Hematopoietic multipotent progenitor cell treated with erythropoietin and hydrocortisone succinate and interleukin-3 and kit ligand, for 8 days (in vitro differentiated cells): ENCODE measurements at regions not wholly inside any gene's neighbourhood (a gene's known extent, or its start where the extent isn't known, plus 50 kb on each side); places are given as distances from the start of the nearest gene placed in this dataset.

Experiments used
- DNase-seq: peaks from one replicate; pipeline ENCODE4 v3.0.0-alpha.2; 2015

DNA sequence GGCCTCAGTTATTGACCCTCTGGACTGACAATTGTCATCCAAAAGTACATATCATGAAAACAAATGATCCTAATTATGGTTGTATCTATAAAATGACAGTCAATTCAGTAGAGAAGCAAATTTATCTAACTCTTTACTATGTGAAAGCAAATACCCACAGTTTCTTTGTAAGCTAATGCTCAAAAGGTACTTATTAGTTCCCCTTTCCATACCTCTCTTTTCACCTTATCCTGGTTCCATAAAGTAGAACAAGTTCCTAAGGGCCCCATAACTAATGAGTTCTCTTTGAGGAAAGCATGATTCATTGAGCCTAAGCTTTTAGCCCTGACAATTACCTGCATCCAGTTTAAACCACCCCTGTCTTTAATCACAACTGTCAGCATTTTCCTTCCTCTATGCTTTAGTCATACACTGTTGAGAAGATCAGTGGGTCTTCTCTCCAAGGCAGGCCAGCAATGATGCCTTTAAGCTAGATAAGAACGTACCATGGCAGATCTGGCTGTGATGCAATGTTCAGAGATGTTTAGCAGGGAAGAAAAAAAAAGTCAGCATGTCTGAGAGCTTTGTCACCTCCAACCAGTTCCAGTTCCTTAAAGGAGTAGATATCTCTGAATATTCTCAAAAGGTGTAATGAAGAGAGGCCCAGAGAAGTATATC lies 179.7 kb upstream of the RASGEF1B start:
- no peak for DNase-seq

DNA sequence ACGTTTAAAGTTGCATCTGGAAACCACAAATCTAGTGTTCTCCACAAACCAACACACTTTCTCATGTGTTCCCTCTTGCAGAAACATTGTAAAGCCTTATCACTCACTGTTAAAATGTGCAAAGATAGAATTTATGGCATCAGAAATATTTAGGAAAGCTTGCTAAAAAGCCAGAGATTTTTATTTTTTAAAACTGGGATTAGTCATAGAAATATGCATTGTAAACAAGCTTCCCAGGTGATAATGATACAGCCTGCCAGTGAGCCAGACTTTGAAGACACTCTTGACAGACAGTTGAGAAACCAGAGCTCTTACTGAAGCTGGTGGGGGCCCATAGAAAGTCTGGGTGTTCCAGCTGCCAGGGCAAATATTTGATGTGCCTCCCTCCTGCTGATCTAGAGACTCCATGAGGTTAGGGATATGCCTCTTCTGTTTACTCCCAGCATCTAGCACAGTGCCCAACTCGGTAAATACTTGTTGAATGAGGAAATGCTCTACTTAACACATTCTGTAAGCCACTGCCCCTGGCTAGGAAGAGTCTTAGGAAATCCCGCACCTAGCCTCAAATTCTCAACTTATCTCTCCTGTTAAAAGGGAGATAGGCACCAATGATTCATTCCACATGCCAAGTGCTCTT lies 179.0 kb upstream of the RASGEF1B start:
- no peak for DNase-seq

- DNase-seq = no peak
Measured at GRCh38 chr4:81648576-81649275, 177.0 kb upstream of the RASGEF1B start.

DNA sequence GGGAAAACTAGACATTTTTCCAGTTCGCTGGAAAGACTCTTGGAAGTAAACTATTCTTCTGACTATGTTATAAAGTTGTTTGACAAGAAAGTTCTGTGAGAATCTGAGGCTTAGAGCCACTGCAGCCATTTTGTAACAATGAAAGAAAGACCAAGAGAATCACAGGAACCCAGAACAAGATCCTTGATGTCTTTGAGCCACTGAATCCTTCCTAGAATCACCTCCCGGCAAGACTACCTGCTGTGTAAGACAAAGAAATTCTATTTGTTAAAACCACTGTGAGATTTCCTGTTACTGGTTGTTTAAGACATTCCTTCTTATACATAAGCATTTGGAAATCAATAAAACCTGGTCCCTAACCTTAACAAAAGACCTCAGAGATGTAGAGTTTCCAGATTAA lies 175.7 kb upstream of the RASGEF1B start:
- DNase-seq = no peak

GRCh38 chr4:81642543-81642942 lies 170.8 kb upstream of the RASGEF1B start:
- DNase-seq = no peak

GRCh38 chr4:81639248-81639647 lies 167.5 kb upstream of the RASGEF1B start:
- DNase-seq = no peak

DNA sequence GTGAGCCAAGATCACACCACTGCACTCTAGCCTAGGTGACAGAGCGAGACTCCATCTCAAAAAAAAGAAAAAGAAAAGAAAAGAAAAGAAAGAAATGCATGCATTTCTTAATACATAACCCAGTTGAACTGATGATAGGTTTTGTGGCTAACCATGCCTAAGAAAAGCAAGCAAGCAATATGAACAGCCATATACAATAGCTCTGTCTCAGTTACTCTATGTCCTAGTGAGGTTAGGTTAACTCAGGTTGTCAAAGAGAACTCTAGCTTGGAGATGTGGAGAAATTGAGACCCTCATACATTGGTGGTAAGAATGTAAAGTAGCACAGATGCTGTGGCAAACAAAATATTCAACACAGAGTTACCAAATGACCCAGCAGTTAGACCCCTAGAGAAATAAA lies 167.0 kb upstream of the RASGEF1B start:
- DNase-seq = no peak

DNA sequence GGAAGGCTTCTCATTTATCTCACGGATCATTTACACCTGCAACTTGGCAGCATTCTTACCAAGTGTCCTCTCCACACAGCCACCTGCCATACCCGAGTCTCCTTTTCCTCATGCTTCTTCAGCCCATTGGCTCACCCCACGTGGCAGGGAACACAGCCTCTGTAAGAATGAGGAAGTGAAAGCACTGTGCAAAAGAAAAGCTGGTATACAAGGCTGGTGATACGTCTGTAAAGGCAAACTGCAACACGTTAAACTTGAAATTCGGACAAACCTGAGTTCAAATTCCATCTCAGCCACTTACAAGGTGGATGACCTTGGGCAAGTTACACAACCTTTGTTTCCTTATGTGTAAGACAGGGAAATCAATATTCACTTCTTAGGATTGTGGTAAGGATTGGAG lies 164.0 kb upstream of the RASGEF1B start:
- DNase-seq = peak; percentile 15

- no peak for DNase-seq
Measured at GRCh38 chr4:81634766-81635549, 163.3 kb upstream of the RASGEF1B start.

DNA sequence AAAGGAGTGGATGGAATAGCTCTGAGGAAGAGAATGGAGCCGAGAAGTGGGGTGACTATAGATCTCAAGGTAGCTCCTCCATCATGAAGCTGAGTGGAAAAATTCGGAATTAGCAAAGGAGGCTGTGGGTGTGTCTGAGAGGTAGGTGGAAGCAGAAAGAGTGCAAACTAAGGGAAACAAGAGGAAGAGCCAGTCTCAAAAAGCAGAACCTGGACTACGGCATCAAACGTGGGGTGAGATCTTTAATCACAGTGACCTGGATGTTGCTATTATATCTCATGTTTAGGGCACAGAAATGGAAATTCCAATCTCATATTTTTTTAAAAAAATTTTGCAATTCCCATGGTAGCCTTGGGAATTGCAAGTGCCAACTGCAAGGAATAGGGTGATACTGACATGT lies 162.5 kb upstream of the RASGEF1B start:
- no peak for DNase-seq

- no peak for DNase-seq
Measured at GRCh38 chr4:81632581-81633299, 161.0 kb upstream of the RASGEF1B start.

DNA sequence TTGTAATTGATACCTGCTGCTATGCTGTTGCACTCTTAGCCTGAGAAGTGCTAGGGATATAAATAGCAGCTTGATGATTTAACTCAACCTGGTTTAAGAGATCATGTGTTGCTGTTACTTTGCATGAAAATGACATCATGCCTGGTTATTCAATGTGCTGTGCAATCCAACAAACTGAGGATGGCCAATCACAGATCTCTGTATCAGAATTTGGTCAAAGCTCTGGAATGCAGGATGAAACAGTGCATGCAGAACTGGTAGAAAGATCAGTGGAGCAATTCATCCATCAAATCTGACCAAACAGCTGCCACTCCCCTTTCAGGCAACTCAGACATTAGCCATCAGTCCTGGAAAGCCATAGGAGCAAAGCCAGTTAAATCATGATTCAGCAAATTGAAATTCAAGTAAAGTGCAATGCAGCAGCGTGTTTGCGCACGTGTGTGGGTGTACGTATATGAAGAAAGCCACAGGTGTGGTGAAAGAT lies 160.3 kb upstream of the RASGEF1B start:
- no peak for DNase-seq

- DNase-seq = no peak
Measured at GRCh38 chr4:81629366-81629765, 157.7 kb upstream of the RASGEF1B start.

DNA sequence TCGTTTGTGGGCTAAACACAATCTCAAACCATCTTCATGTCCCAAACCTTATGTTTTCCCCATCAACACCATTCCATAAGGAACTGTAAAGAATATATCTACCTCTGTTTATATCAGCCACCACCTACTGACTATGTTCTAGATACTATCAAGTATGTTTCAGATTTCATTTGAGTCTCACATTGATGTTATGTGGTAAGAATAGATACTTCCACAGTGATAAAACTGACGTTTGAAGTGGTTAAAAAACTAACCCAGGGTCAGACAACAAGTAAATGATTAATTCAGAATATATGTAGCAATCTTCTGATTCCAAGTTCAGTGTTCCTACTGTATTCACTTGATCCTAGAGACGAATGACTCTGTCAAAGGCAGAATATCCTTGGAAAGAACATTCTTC lies 156.8 kb upstream of the RASGEF1B start:
- DNase-seq = no peak

GRCh38 chr4:81627590-81627989 lies 155.9 kb upstream of the RASGEF1B start:
- DNase-seq = no peak

- DNase-seq = no peak
Measured at GRCh38 chr4:81626851-81627250, 155.1 kb upstream of the RASGEF1B start.

- no peak for DNase-seq
Measured at GRCh38 chr4:81625422-81626417, 154.0 kb upstream of the RASGEF1B start.

GRCh38 chr4:81623434-81623833 lies 151.7 kb upstream of the RASGEF1B start:
- DNase-seq = no peak

- no peak for DNase-seq
Measured at GRCh38 chr4:81622474-81623184, 150.9 kb upstream of the RASGEF1B start.

DNA sequence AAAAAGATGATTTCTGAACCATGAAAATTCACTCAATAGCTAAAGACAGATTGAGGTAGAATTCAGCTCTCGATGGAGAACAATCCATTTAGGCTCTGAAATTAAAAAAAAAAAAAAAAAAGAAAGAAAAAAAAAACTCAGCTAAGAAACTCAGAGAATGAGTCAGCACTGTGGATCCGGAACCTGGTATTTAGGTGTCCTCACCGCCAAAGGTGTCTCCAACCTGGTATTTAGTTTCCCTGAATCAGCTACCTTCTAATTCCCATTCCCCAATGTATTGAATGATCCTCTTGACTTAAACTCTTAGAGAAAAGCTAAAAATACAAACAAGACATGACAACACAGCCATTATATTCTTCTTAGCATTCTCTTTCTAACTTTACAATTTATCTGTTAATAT lies 150.3 kb upstream of the RASGEF1B start:
- no peak for DNase-seq

- no peak for DNase-seq
Measured at GRCh38 chr4:81621490-81621889, 149.8 kb upstream of the RASGEF1B start.
